HPDE6-E6E7 (cell line): ENCODE measurements at regions not wholly inside any gene's neighbourhood (a gene's known extent, or its start where the extent isn't known, plus 50 kb on each side); places are given as distances from the start of the nearest gene placed in this dataset.
"Not testable (repeated sequence)": the region's sequence is repeated elsewhere in the genome, so short reads cannot be mapped to it uniquely, and the experiment has no call there.

ENCODE experiments used
- DNase-seq: peaks from one replicate; pipeline ENCODE4 v3.0.0; 2011; ENCODE audit warnings: missing footprints; ENCODE audit errors: extremely low spot score

DNA sequence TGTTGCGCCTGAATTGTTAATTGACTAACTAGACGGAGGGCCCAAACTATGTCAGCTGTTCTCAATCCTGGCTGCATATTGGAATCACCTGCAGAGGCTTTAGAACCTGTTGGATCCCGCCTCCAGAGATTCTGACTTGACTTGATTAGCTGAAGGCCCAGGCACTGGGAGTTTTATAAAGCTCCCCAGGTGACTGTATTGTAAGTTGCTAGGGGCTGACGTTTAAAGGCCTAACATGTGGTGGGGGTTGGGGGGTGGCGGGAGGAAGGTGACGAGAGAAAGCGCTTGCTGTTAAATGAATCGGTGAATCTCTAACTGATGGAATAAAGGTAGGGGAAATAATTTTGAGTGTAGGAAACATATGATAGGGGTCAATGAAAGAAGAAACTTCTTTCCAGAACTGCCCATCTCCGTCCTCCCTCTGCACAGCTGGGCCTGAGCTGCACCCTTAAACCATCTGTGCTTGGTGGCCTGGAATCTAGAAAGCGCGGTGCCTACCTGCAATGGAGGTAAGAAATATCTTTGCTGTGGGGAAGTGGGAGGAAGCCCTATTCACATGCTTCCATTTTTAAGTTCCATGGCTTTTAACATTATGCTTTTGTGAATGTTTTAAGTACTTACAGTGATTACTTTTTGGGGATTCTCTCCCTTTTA lies 225.0 kb upstream of the FAM3C start:
- DNase-seq, result no peak

DNA sequence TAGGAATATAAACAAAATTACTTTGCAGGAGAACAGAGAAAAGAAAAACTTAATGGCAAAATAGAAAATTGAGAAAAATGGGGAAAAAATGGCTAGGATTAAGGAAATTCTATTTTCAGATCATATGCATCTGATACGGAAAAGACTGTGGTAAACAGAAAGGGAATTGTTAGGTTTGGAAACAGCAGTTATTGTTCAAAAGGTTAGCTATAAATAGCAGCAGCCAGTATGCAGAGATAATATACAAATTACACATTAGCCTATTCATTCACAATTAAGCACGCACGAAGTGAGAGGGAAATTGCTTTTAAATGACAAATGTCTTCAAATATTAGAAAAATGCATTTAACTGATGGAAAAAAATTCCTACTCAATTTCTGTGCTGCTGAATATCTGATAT lies 224.1 kb upstream of the FAM3C start:
- no peak for DNase-seq

DNA sequence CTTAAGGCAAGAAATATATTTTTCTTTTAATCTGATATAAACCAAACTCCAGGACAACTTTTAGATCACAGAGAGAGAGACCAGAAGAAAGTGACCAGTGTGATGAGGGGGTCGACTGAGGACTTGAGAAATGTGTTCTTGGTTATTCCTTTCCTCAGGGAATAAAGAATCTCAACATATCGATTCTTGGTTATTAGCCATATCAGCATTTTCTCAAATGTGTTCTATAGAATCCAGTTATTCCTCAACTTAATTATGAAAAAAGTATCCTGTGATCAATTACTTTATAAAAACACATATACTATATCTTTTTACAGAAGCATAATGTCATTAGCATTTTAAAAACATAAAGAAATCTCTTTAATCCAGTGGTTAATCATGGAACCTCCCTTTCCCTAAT lies 222.1 kb upstream of the FAM3C start:
- no peak for DNase-seq

DNA sequence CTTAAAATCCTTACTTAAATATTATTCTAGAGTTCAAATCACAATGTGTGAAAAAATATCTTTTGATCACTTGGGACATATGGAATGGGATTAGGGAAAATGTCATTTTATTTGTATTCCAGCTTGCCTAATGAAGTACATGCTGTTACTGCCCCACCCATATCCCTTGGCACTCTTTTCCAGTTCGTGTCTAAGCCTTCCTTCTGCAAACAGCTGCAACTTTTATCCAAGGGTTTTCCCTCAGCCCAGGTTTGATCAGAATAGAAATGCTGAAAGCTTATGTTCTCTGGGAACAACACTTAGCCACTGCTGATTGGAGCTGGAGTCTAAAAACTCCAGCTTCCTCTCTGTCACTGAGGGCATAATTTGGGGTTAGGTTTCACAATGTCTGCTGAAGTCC lies 214.1 kb upstream of the FAM3C start:
- no peak for DNase-seq

DNA sequence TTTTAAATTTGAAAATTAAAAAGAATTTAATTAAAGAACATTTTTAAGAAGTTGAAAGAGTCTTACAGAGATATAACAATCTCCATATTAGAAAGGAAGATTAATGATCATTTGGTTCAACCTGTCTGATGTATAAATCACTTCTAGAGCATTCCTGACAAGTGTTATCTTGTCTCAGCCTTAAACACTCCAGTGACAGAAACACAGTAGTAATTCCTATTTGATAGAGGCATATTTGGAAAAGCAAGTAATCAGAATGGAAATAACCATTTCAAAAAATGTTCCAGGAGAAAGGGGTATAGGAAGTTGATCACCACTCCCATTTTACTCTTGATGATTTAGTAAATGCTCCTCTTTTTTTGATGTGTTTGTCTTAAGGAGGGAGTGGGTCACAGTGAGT lies 213.1 kb upstream of the FAM3C start:
- DNase-seq, result no peak

DNA sequence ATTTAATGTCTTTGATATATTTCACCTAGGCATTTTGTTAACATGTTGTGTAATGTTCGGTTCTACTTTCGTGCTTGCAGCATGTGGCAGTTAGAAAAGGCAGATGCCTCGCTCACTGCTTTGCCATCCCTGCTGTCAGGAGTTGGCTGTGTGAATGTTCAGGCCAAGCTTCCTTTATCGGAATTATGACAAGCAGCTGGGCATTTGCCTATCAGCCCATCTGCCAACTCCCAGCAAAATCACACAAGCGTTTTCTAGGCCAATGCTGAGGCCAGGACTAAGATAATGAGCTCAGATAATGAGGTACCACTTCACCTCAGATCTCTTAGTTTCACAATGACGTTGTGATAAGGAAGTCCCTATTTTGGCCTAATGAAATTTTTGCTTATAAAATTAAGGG lies 212.7 kb upstream of the FAM3C start:
- no peak for DNase-seq

DNA sequence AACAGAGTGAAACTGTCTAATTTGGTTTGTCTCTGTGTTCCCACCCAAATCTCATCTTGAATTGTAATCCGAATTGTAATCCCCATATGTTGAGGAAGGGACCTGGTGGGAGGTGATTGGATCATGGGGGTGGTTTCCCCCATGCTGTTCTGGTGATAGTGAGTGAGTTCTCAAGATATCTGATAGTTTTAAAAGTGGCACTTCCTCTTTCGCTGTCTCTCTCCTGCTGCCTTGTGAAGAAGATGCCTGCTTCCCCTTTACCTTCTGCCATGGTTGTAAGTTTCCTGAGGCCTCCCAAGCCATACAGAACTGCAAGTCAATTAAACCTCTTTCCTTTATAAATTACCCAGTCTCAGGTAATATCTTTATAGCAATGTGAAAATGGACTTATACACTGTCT lies 212.1 kb upstream of the FAM3C start:
- DNase-seq, result not testable (repeated sequence)

DNA sequence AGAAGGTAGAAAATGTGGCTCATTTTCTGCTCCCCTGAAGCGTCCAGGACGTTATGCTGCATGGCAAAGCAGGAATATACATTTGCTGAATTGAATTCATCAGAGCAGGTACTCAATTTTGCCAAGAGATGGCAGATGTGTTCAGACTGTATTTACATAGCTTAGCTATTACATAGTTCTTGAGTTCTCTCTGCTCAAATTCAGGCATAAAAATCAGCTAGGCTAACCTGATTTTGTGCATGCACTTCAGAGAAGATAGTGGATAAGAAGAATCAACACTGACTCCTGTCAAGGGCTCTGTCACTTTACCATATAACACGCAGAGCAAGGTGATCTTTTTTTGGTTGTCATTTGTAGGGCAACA lies 209.2 kb upstream of the FAM3C start:
- no peak for DNase-seq

DNA sequence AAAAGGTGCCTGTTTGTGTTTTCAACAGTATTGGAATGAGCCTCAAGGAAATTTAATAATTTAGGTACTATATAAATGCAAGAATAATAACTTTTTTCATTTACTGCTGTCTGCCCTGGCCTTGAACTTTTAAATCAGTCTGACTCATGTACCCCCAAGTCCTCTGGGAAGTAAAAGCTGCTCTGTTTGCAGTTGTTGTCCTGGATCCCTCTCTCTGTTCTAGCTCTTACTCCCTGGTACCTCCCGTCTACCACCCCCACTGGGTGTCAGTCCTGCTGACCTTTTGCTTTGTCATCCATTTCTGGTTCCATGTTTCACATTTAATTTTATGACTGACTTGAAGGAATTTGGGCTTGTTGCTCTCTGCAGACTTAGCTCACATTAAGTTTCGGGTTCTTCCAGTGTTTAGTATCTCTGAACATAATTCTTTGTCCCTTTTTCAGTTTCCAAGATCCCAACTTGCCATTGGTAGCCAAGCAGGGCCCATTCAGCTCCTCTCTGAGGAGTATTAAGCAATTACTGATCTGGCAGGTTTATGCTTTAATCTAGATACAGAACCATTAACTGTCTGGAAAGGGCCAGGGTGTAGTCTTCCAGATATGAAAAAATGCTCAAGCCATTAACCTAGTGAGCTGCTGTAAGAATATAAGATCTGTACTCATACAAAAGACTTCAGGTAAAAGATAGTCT lies 208.7 kb upstream of the FAM3C start:
- no peak for DNase-seq

DNA sequence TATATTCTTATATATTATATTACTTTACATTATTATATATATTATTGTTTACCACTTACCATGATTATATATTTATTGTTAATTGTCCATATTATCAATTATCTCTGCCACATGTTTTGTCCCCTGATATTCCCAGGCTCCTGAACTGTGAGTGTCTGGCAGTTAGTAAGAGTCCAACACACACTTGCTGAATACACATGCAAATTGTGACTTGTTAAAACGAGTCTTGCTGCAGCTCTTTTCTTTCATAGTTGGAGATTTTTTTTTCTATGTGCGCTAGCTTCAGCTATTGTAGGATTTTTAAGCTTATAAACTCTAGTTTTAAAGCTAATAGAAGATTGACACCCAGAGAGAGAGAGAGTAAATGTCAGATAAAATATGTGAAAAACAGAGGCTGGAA lies 207.8 kb upstream of the FAM3C start:
- DNase-seq, result no peak

DNA sequence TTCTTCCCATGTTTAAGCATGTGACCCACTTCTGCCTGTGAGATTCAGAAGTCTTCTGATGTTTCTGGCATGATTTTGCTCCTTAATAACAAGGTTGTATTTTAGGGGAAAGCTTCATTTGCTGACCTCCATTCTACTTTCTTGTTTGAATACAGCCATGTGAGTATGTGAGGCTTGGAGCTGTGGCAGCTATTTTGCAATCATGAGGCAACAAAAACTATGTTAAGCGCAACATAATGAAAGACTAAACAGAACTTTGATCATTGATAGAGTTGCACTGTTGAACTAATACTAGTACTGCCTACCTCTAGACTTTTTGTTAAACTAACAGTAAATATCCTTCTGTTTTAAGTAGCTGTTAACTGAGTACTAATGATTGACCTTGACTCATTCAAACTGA lies 203.8 kb upstream of the FAM3C start:
- DNase-seq, result no peak

DNA sequence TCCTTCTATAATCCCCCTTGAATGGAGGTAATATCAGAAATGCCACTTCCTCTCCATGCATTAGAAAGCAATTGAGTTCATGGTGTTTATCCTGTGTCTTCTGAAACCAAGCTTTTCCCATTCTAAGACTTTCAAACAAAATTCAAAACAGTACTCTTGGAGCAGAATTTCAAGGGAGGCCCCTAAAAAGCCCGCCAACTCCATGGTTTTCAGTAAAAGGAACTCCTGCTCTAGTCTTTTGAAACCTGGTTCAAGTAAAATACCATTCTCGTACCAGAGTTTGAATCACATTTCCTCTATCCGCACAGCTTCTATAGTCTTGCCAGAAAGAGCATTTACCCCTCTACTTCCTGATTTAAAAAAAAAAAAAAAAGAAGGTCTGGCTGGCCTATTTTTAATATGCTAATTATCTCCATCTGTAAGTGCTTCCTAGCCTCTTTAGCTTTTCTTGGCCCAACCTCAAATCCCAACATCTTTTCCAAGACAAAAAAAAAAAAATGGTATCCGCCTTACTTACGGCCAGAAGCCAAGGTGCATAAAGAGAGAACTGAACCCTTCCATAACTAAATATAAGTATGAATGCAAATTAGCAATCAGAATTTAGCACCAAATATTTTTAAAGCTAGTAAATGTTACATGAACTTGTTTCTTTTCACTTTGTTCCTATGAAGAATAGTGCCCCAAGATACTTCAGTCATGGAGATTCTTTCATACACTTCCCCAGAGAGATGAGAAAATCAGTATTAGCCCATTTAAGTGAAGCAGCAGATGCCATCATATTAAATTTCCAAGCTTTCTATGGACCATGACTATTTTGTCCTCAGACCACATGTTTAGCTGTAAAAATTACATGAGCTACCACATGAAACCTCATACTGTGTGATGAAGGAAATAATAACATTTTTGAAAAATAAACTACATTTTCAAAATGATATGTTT lies 199.9 kb upstream of the FAM3C start:
- DNase-seq, result no peak

DNA sequence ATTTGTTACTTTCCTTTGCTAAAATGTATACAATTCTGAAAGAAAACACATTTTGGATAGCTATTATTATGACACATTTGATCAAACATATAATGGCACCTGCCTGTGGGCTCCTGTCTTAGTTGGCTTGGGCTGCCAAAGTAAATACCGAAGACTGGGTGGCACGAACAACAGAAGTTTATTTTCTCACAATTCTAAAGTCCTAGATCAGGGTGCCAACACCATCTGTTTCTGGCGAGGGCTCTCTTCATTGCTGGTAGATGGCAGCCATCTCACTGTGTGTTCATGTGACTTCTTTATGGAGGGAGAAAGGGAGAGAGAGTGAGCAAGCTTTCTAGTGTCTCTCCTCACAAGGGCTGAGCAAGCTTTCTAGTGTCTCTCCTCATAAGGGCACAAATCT lies 195.8 kb upstream of the FAM3C start:
- no peak for DNase-seq

DNA sequence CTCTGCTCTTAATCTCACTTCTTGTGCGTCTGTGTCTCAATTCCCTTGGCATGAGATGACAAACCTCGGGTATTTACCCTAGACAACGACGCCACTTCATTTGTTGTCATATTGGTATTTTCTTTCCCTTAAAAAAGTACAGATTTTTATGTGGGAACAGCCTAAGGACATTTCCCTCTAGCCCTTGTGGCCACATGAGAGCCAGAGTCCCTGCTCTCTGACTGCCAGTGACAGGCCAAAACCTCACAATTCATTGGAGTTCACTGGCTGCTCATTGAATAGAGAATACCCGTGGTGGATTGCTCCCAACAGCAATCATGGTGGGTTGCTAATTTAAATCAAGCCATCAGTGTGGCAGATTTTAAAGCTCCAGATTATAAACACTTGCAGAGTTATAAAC lies 191.3 kb upstream of the FAM3C start:
- DNase-seq, result no peak

DNA sequence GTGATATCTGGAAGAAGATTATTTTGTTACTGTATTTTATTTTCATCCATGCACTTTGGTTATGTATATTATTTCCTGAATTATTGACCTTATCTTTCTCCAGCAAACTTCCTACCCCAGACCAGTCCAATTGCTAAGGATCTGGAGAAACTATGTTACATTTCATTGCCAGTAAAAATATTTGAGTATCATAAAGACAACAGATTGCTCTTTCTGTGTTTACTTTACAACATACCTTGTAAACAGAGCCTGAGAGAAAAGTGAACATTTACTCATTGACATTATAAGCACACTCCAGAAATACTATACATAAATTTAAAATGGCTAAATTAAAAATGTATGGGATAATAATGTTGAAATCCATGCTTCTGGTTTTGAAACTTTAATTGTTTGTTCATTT lies 186.2 kb upstream of the FAM3C start:
- no peak for DNase-seq

DNA sequence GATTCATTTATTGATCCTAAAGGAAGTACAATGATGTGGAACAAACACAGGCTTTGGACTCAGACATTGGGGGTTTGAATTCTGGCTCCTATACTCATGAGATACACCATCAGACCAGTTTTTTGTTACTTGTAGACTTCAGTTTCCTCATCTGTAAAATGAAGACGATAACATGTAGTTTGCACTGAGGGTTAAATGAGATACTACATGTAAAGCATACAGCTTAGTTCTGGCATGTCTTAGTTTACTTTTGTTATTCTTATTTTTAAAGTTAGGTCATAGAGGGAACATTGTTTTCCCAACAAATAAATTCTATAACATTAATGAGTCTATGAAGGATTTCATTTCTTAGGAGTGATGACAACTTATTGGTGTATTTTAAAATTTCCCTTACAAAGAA lies 183.5 kb upstream of the FAM3C start:
- DNase-seq, result no peak

DNA sequence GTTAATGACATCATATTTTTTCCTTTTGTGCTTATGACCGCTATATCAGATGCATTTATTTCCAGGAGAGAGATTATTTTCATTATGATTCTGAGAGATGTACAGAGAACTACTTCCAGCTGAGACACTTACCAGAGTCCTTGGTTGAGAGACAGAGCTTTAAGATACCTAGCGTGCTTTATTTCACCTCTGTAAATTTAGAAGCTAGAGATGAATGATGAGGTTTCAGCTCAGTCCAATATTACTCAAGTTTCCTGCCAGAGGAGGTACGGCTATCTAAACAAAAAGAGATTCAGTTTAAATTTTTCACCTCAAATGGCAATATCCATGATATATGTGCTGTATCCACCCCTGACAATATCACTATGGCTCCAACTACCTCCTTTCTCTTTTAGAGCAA lies 182.6 kb upstream of the FAM3C start:
- DNase-seq, result no peak

DNA sequence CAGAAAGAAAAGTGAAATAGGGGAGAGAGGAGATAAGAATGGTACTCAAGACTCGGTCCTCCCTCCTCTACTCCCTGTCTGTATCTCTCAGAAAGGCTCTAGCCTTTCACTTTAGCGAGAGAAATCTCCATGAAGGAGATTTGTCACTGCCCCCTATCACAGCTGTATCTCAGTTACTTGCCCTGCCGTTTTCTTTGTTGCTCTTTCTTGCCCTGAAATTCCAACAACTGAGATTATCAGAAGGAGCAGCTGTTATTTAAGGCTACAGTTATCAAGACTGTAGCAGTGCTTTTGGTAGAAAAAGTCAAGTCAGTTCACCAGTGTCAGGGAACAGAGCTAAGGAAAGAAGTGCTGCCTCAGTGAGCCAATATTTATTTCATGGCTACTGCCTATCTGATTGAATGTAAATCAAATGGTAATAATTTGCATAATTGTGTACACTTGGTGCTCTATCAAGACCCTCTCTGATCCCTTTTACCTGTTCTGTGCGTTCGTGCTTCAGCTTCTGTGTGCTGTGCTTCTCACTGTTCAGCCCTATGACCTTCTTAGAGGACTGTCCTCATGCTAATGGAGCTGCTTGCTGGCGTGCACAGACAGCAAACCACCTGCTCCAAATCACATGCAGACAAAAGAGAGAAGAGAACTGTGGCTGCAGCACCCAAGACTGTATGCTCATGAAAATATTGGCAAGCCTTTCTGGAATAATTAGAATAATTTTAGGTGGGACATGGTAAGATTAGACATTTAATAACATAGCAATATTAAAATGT lies 180.2 kb upstream of the FAM3C start:
- no peak for DNase-seq

DNA sequence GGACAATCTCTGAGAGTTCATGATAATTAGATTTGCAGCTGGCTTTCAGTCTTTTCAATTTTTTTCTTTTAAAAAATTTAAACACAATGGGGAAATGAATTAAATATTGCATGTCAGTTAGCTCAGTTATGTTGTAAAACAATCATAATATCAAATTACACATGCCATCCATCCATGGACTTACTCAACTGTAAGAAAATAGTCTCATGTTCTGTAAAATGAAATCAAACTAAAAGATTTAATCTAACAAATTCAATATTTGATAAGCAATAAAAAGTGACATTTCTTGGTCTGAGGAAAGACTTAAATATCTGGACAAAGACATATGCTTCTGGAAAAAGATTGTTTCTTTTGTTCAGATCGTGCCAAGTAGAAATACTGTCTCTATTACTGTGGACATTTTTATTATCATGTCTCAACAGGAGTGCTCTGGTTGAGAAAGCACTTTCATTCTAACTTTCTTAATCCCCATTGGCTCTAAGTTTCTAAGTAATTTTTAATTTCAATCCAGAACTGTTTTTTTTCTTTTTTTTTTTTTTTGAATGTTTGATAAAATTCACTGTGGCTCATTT lies 179.2 kb upstream of the FAM3C start:
- no peak for DNase-seq

DNA sequence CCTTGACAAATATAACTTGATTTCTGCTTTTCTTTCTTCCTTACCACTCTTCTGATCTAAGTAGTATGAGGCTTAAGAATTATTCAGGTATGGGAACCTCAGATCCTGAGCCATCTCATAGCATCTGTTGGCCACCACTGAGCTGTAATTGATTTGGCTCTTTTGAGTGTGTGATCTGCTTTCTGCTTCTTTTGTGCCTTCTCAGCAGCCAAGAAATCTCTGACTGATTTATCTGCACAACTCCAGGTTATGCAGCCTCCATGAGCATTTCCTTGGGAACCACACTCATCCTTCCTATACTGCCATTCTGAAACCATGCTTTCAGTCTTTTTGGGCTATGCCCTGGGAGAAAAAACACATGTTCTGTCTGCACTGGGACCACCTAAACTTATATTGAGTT lies 178.0 kb upstream of the FAM3C start:
- DNase-seq, result no peak

DNA sequence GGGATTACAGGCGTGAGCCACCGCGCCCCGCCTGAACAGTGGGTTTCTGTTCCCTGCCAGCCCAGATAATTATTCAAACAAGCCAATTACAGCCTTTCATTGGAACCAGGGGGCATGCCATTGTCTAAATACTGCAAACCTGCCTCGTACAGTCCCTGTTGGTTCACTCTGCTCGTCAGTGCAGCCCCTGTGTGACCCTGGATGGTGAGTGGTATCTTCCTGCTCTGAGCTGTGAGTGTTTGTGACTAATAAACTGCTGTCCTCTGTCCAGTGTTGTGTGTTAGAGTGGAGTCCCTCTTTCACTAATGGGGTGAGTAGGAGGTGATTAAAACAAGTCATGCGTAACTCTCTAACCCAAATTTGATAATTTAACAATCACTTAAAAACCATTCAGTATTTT lies 176.5 kb upstream of the FAM3C start:
- DNase-seq, result no peak

DNA sequence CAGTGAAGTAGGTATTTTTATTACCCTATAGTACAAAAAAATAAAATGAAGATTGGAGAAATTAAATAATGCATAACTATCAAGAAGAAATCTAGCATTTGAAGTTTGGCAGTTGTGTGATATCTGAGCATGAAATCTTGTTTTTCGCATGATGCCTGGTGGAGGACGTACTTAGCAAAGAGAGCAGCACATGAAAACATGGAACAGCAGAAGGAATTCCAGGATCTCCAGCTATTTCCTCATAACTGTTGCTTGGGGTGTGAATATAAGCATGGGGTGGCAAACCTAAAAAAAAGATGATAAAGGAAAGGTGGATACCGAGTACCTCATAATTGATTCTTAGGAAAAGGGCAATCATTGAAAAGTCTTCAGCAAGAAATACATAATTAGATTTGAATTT lies 174.3 kb upstream of the FAM3C start:
- DNase-seq, result no peak
